ENCODE measurements at regions not wholly inside any gene's neighbourhood (a gene's known extent, or its start where the extent isn't known, plus 50 kb on each side); places are given as distances from the start of the nearest gene placed in this dataset.

- H3K9me3 ChIP-seq (ENCODE audit: low read depth, low read length), result no peaks in the 10 kb centered on the region
- H3K36me3 ChIP-seq (ENCODE audit: insufficient read depth, low read length), result no peaks in the 10 kb centered on the region
- no peak overlapping the region for H3K4me3 ChIP-seq
- no peak for DNase-seq (ENCODE audit: low read depth, low spot score)
- no peak overlapping the region for H3K27ac ChIP-seq
- no peak overlapping the region for H3K9ac ChIP-seq (ENCODE audit: insufficient read length)
- no peak for TF ChIP-seq EZH2 (IDR thresholded peaks at IDR 0.05)
- no peak for TF ChIP-seq FOXP2 (optimal IDR thresholded peaks at IDR 0.05; ENCODE audit: control extremely low read depth, extremely low read length, insufficient read depth)
- no peak for TF ChIP-seq POLR2AphosphoS5 (IDR thresholded peaks at IDR 0.05; ENCODE audit: borderline replicate concordance, low read depth, low read length)
Observed at GRCh38 chr3:3675186-3675585, 124.0 kb upstream of the LRRN1 start.

GRCh38 chr3:3666664-3667063 is 132.6 kb upstream of the LRRN1 start:
- Histone ChIP-seq H3K9ac (ENCODE audit: insufficient read length) (no peak overlapping the region), H3K27ac (no peak overlapping the region), H3K36me3 (ENCODE audit: insufficient read depth, low read length) (no peaks in the 10 kb centered on the region), H3K9me3 (ENCODE audit: low read depth, low read length) (no peaks in the 10 kb centered on the region), H3K4me3 (no peak overlapping the region)
- TF ChIP-seq FOXP2 (optimal IDR thresholded peaks at IDR 0.05; ENCODE audit: control extremely low read depth, extremely low read length, insufficient read depth), result no peak
- no peak for TF ChIP-seq POLR2AphosphoS5 (IDR thresholded peaks at IDR 0.05; ENCODE audit: borderline replicate concordance, low read depth, low read length)
- no peak for DNase-seq (ENCODE audit: low read depth, low spot score)

GRCh38 chr3:3665961-3666640 is 133.1 kb upstream of the LRRN1 start:
- no peaks in the 10 kb centered on the region for H3K9me3 ChIP-seq (ENCODE audit: low read depth, low read length)
- no peak overlapping the region for H3K9ac ChIP-seq (ENCODE audit: insufficient read length)
- no peak for DNase-seq (ENCODE audit: low read depth, low spot score)
- no peak overlapping the region for H3K27ac ChIP-seq
- no peaks in the 10 kb centered on the region for H3K36me3 ChIP-seq (ENCODE audit: insufficient read depth, low read length)
- no peak overlapping the region for H3K4me3 ChIP-seq
- TF ChIP-seq FOXP2 (optimal IDR thresholded peaks at IDR 0.05; ENCODE audit: control extremely low read depth, extremely low read length, insufficient read depth) (no peak), POLR2AphosphoS5 (IDR thresholded peaks at IDR 0.05; ENCODE audit: borderline replicate concordance, low read depth, low read length) (no peak), EZH2 (IDR thresholded peaks at IDR 0.05) (no peak)

- H3K9me3 ChIP-seq (ENCODE audit: low read depth, low read length), result no peaks in the 10 kb centered on the region
- H3K9ac ChIP-seq (ENCODE audit: insufficient read length), result no peak overlapping the region
- no peaks in the 10 kb centered on the region for H3K36me3 ChIP-seq (ENCODE audit: insufficient read depth, low read length)
- DNase-seq (ENCODE audit: low read depth, low spot score), result no peak
- no peak for TF ChIP-seq EZH2 (IDR thresholded peaks at IDR 0.05)
- no peak for TF ChIP-seq FOXP2 (optimal IDR thresholded peaks at IDR 0.05; ENCODE audit: control extremely low read depth, extremely low read length, insufficient read depth)
- TF ChIP-seq POLR2AphosphoS5 (IDR thresholded peaks at IDR 0.05; ENCODE audit: borderline replicate concordance, low read depth, low read length), result no peak
- H3K27ac ChIP-seq, result no peak overlapping the region
- H3K4me3 ChIP-seq, result no peak overlapping the region
Observed at GRCh38 chr3:3665546-3665945, 133.7 kb upstream of the LRRN1 start.

GRCh38 chr3:3664935-3665334 is 134.3 kb upstream of the LRRN1 start:
- DNase-seq (ENCODE audit: low read depth, low spot score), result no peak
- H3K36me3 ChIP-seq (ENCODE audit: insufficient read depth, low read length), result no peaks in the 10 kb centered on the region
- H3K9me3 ChIP-seq (ENCODE audit: low read depth, low read length), result no peaks in the 10 kb centered on the region
- TF ChIP-seq POLR2AphosphoS5 (IDR thresholded peaks at IDR 0.05; ENCODE audit: borderline replicate concordance, low read depth, low read length), result no peak
- H3K27ac ChIP-seq, result no peak overlapping the region
- no peak overlapping the region for H3K4me3 ChIP-seq
- no peak overlapping the region for H3K9ac ChIP-seq (ENCODE audit: insufficient read length)

GRCh38 chr3:3662610-3663009 is 136.6 kb upstream of the LRRN1 start:
- Histone ChIP-seq H3K9me3 (ENCODE audit: low read depth, low read length) (no peaks in the 10 kb centered on the region), H3K27ac (no peak overlapping the region), H3K36me3 (ENCODE audit: insufficient read depth, low read length) (no peaks in the 10 kb centered on the region), H3K4me3 (no peak overlapping the region), H3K9ac (ENCODE audit: insufficient read length) (no peak overlapping the region)
- TF ChIP-seq FOXP2 (optimal IDR thresholded peaks at IDR 0.05; ENCODE audit: control extremely low read depth, extremely low read length, insufficient read depth) (no peak), EZH2 (IDR thresholded peaks at IDR 0.05) (no peak), POLR2AphosphoS5 (IDR thresholded peaks at IDR 0.05; ENCODE audit: borderline replicate concordance, low read depth, low read length) (no peak)
- DNase-seq (ENCODE audit: low read depth, low spot score), result no peak

GRCh38 chr3:3654916-3655315 is 144.3 kb upstream of the LRRN1 start:
- Histone ChIP-seq H3K27ac (no peak overlapping the region), H3K36me3 (ENCODE audit: insufficient read depth, low read length) (no peaks in the 10 kb centered on the region), H3K9me3 (ENCODE audit: low read depth, low read length) (no peaks in the 10 kb centered on the region), H3K9ac (ENCODE audit: insufficient read length) (no peak overlapping the region), H3K4me3 (no peak overlapping the region)
- TF ChIP-seq FOXP2 (optimal IDR thresholded peaks at IDR 0.05; ENCODE audit: control extremely low read depth, extremely low read length, insufficient read depth) (no peak), POLR2AphosphoS5 (IDR thresholded peaks at IDR 0.05; ENCODE audit: borderline replicate concordance, low read depth, low read length) (no peak), EZH2 (IDR thresholded peaks at IDR 0.05) (no peak)
- DNase-seq (ENCODE audit: low read depth, low spot score), result no peak

- no peak overlapping the region for H3K4me3 ChIP-seq
- no peak for DNase-seq (ENCODE audit: low read depth, low spot score)
Observed at GRCh38 chr3:3648988-3649679, 150.1 kb upstream of the LRRN1 start.

More at GRCh38 chr3:3648988-3649679, 150.1 kb upstream of the LRRN1 start:
- Histone ChIP-seq H3K36me3 (ENCODE audit: insufficient read depth, low read length) (no peaks in the 10 kb centered on the region), H3K9me3 (ENCODE audit: low read depth, low read length) (no peaks in the 10 kb centered on the region), H3K27ac (no peak overlapping the region), H3K9ac (ENCODE audit: insufficient read length) (no peak overlapping the region)
- no peak for TF ChIP-seq POLR2AphosphoS5 (IDR thresholded peaks at IDR 0.05; ENCODE audit: borderline replicate concordance, low read depth, low read length)
- TF ChIP-seq FOXP2 (optimal IDR thresholded peaks at IDR 0.05; ENCODE audit: control extremely low read depth, extremely low read length, insufficient read depth), result no peak
- no peak for TF ChIP-seq EZH2 (IDR thresholded peaks at IDR 0.05)

Measured in SK-N-MC (cell line).